ENCODE measurements at regions not wholly inside any gene's neighbourhood (a gene's known extent, or its start where the extent isn't known, plus 50 kb on each side); places are given as distances from the start of the nearest gene placed in this dataset.
"Not testable (repeated sequence)": the region's sequence is repeated elsewhere in the genome, so short reads cannot be mapped to it uniquely, and the experiment has no call there.

DNA sequence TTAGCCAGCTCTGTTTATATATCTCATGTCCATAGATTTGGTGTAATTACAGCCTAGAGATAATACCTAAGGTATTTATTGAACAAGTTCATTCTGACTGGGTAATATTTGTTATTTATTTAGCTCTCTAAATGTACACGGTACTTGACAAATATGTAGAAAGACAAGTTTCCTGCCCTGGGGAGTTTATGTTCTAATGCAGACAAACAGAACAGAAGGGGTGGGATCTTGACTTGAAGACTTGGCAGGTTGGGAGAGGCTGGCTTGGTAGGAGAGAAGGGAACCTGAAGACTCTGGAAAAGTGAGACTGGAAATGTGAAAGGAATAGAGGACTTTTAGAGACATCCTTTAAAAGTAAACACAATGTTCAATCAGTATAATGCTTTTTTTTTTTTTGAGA, 97.7 kb upstream of the CDK6 start:
- DNase-seq: no peak
- intact Hi-C loops (cut with DNase I): no loop called here

- DNase-seq: no peak
- intact Hi-C loops (cut with DNase I): no loop called here
These were observed 96.1 kb upstream of the CDK6 start for GRCh38 chr7:92932450-92932849.

GRCh38 chr7:92930404-92930803, 94.0 kb upstream of the CDK6 start:
- no peak for DNase-seq
- intact Hi-C loops (cut with DNase I): no loop called here

DNA sequence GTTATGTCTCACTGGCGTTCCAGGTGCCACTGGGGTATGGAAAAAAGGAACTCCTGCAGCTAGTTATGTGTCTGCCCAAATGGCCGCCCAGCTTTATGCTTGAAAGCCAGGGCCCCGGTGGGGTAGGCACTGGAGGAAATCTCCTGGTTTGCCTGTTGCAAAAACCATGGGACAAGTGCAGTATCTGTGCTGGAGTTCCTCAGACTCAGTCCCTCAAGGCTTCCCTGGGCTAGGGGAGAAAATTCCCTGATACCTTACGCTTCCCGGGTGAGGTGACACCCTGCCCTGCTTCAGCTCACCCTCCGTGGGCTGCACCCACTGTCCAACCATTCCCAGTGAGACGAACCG, 90.3 kb upstream of the CDK6 start:
- no peak for DNase-seq
- intact Hi-C loops (cut with DNase I): no loop called here

DNA sequence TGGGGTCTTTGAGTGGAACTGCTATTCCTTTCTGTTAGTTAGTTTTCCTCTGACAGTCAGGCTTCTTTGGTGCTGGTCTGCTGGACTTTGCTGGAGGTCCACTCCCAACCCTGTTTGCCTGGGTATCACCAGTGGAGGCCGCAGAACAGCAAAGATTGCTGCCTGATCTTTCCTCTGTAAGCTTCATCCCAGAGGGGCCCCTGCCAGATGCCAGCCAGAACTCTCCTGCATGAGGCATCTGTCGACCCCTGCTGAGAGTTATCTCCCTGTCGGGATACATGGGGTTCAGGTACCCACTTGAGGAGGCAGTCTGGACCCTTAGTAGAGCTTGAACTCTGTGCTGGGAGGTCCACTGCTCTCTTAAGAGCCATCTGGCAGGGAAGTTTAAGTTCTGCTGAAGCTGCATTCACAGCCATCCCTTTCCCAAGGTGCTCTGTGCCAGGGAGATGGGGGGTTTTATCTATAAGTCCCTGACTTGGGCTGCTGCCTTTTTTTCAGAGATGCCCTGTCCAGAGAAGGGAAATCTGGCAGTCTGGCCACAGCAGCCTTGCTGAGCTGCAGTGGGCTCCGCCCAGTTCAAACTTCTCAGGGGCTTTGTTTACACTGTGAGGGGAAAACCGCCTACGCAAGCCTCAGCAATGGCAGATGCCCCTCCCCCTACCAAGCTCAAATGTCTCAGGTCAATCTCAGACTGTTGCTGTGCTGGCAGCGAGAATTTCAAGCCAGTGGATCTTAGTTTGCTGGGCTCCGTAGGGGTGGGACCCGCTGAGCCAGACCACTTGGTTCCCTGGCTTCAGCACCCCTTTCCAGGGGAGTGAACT, 89.7 kb upstream of the CDK6 start:
- intact Hi-C loops (cut with DNase I): no loop called here
- DNase-seq: no peak

GRCh38 chr7:92924800-92925199, 88.4 kb upstream of the CDK6 start:
- intact Hi-C loops (cut with DNase I): no loop called here
- DNase-seq: no peak

DNA sequence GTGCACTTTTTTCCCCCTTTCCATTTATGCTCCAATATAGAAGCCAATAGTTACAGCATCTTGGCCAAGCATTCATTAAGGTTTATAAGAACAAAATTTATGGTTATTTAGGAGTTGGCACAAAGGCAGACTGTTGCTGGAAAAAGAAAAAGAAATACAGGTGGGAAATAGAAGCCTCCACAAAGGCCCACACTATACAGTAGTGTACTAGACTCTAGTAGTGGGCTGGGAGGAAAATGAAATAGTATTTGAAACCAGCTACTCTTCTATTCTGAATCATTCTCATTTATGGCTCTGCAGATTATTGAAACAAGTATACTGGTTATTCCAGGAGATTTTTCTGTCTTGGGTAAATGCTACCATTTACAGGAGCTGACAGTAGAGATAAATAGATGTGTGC, 80.9 kb upstream of the CDK6 start:
- intact Hi-C loops (cut with DNase I): no loop called here
- no peak for DNase-seq

- intact Hi-C loops (cut with DNase I): no loop called here
- peak in 27 of 42 donors; percentile 2 to 63 (median 25) for DNase-seq
These were observed 80.4 kb upstream of the CDK6 start for GRCh38 chr7:92916770-92917224.

DNA sequence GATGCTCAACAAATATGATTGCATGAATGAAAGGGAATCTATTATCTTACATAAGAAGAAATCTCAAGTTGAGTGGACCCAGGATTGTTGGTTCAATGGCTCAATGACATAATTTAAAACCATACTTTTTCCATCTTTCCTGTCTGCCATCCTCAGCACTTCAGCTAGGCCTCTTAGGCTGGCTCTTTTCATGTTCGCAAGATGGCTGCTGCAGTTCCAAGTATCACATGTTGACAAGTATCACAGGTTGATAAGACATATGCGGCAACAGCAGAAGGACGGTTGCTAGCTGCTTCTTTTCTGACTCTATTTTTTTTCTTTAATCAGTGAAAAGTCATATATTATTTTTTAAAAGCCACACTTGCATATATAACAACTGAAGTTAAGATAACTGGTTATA, 79.0 kb upstream of the CDK6 start:
- no peak for DNase-seq
- intact Hi-C loops (cut with DNase I): no loop called here

- intact Hi-C loops (cut with DNase I): no loop called here
- no peak for DNase-seq
These were observed 78.3 kb upstream of the CDK6 start for GRCh38 chr7:92914645-92915044.

DNA sequence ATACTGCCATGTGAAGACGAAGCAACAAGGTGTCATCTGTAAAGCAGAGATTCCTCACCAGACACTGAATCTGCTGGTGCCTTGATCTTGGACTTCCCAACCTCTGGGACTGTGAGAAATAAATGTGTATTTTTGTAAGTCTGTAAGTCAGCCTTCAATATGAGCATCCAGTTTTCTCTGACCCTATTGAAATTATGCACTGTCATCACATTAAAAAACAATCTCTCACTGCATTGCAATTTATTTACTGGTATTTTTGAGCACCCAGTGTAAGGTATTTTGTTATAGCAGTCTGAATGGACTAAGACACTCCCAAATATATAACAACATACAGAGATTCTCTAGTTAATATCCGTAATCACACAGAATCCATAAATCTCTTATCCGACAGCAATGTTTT, 77.5 kb upstream of the CDK6 start:
- intact Hi-C loops (cut with DNase I): no loop called here
- no peak for DNase-seq

- intact Hi-C loops (cut with DNase I): no loop called here
- DNase-seq: no peak
These were observed 74.6 kb upstream of the CDK6 start for GRCh38 chr7:92910976-92911375.

DNA sequence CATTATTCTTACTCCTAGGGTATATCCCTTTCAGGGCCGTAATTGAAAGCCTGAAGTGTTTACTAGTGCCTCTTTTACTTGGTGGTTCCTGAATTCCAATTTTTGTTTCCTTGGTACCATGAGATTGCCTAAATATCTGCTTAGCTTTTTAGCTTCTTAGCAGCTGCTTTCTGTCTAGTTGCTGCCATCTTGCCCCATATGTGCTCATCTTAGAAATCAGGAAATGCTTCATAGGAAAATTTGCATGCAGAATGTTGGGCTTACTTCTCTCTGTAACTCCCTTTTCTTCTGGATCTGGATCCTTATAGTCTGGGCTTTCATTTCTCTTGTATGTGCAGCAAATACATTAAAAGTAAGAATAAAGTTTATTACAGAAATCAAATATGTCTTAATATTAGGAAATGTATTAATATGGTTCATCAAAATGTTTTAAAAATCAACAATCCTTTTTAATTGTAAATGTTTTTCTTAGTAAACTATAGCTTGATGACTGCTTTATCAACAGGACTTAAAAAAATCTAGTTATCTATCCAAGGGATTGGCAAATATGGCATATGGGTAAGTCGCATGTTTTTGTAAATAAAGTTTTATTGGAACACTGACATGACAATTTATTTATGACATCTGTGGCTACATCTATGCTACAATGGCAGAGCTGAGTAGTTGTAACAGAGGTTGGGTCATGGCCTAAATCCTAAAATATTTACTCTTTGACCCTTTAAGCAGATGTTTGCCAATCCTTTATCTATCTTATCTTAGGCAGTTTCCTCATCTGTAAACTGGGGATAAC, 73.5 kb upstream of the CDK6 start:
- DNase-seq: no peak
- intact Hi-C loops (cut with DNase I): no loop called here

DNA sequence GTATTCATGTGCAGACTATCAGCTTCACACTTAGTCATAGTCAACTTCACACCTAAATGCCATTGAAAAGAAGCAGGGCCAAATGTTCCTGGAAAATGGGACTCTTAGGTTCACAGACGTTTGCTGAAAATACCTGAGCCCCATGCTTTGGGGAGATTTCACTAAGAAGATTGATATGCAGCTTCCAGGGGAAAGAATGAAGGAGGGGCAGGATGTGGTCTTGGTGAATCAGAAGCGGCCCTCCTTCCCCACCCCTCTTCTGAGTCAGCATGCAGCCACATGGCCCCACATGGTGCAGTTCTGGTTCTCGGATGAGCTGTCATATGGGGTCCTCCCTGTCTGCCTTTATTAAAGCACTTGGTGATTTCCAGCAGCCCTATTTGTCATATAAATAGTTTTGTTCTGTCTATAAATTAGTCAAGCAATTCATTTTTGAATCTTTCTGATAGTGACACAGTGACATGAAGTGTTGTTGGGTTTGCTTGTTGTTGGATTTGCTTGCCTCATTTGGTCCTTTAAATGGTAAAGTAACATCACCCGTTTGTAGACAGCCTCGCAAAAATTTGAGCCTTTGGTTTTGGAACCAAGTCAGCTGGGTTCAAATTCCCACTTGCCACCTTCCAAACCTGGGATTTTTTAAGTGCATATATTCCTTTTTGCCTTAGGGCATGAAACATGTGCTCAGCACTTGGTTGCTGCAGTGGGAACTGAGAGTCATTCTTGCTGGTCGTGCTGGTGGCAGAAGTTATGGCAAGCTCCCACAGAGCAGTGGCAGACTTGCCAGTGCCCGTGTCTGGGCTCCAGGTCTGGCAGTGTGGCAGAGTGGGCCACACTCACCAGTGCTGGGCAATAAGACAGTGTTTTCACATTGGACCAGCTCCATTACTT, 68.1 kb upstream of the CDK6 start:
- DNase-seq: no peak
- intact Hi-C loops (cut with DNase I): no loop called here

GRCh38 chr7:92898798-92899197, 62.4 kb upstream of the CDK6 start:
- DNase-seq: no peak
- intact Hi-C loops (cut with DNase I): no loop called here

GRCh38 chr7:92894857-92895256, 58.5 kb upstream of the CDK6 start:
- DNase-seq; intact Hi-C loops (cut with DNase I): not testable (repeated sequence)

GRCh38 chr7:92889081-92889480, 52.7 kb upstream of the CDK6 start:
- intact Hi-C loops (cut with DNase I): no loop called here
- DNase-seq: no peak

Measured in head of caudate nucleus (tissue), 42 donors.